ENCODE measurements at regions not wholly inside any gene's neighbourhood (a gene's known extent, or its start where the extent isn't known, plus 50 kb on each side); places are given as distances from the start of the nearest gene placed in this dataset.

DNA sequence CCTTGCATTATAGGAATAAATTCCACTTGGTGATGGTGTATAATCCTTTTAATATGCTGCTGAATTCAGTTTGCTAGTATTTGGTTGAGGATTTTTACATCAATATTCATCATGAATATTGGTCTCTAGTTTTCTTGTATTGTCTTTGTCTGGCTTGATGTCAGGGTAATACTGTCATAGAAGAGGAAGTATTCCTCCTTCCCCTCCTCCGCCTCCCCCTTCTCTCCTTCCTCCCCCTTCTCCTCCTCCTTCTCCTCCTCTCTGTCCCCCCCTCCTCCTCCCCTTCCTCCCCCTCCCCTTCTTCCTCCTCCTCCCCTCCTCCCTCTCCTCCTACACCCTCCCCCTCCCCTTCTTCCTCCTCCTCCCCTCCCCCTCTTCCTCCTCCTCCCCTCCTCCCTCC is 65.8 kb downstream of the RGS12 start:
- no peak for DNase-seq
- no peak overlapping the region for H3K27ac Mint-ChIP-seq
- peaks cover 14% of the 10 kb centered on the region for H3K4me1 Mint-ChIP-seq
- H3K4me3 Mint-ChIP-seq: no peak overlapping the region
- H3K36me3 Mint-ChIP-seq: no peaks in the 10 kb centered on the region
- CTCF ChIA-PET: no interaction called here
- no peaks in the 10 kb centered on the region for H3K9me3 Mint-ChIP-seq
- peaks cover 24% of the 10 kb centered on the region for H3K27me3 Mint-ChIP-seq

DNA sequence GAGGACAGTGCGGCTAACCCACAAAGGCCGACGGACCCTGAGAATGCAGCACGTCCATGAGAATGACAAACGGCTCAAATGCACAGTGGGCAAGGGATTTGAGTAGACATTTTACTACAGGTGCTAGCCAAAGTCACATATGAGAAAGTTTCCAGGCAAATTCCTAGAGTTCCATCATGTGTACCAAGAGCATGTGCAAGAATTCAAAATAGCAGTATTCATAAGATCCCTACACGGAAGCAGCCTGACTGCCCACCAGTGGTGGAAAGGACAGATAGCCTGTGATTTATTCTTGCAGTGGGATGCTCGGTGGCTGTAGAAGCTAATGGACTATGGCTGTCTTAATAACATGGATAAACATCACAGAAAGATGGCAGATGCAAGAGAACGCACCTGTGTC is 68.0 kb downstream of the RGS12 start:
- peaks cover 39% of the 10 kb centered on the region for H3K27me3 Mint-ChIP-seq
- H3K9me3 Mint-ChIP-seq: no peaks in the 10 kb centered on the region
- CTCF ChIA-PET: no interaction called here
- no peak overlapping the region for H3K4me3 Mint-ChIP-seq
- no peak for DNase-seq
- H3K27ac Mint-ChIP-seq: no peak overlapping the region
- no peaks in the 10 kb centered on the region for H3K36me3 Mint-ChIP-seq
- H3K4me1 Mint-ChIP-seq: peaks cover 7% of the 10 kb centered on the region

DNA sequence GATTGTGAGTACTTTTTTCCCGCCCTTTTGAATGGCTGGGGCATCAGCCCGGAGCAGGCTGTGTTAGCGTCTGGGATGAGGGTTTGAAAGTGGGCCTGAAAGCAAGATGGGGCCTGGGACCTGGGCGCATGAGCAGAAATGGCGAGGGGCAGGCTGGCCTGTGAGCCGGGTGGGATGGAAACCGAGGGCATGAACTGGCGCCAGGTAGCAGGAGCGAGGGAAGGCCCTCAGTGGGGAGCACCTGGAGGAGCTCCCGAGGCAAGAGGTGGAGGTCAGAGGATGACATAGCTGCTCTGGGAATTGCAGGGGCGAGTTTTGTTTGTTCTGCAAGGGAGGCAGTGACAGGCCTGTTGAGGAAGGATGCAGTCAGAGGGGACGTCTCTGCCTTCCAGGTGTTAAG is 68.6 kb downstream of the RGS12 start:
- no peaks in the 10 kb centered on the region for H3K9me3 Mint-ChIP-seq
- peaks cover 7% of the 10 kb centered on the region for H3K4me1 Mint-ChIP-seq
- H3K27ac Mint-ChIP-seq: no peak overlapping the region
- no peak for DNase-seq
- peaks cover 45% of the 10 kb centered on the region for H3K27me3 Mint-ChIP-seq
- H3K4me3 Mint-ChIP-seq: no peak overlapping the region
- no peaks in the 10 kb centered on the region for H3K36me3 Mint-ChIP-seq
- CTCF ChIA-PET: no interaction called here

DNA sequence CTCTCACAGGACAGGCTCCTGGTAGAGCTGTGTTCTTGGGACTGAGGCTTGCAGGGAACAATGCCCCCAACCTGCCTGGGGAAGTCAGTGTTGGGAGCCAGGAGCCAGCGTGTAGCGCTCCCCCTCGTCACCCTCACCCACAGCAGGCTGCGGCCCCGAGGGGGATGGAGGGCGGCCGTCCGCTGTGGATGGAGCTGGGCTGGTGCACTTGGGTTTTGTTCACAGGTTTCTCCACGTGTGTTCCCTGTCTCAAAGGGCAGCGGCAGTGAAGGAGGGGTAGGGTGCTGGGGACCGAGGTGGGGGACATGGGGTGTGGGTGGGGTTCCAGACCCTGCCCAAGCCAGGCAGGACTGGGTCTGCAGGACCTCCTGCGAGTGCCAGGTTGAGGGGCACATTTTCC is 69.1 kb downstream of the RGS12 start:
- Mint-ChIP-seq H3K36me3 (no peaks in the 10 kb centered on the region), H3K4me3 (no peak overlapping the region), H3K27me3 (peaks cover 50% of the 10 kb centered on the region), H3K27ac (no peak overlapping the region), H3K9me3 (no peaks in the 10 kb centered on the region), H3K4me1 (peaks cover 7% of the 10 kb centered on the region)
- DNase-seq: no peak
- CTCF ChIA-PET: no interaction called here

DNA sequence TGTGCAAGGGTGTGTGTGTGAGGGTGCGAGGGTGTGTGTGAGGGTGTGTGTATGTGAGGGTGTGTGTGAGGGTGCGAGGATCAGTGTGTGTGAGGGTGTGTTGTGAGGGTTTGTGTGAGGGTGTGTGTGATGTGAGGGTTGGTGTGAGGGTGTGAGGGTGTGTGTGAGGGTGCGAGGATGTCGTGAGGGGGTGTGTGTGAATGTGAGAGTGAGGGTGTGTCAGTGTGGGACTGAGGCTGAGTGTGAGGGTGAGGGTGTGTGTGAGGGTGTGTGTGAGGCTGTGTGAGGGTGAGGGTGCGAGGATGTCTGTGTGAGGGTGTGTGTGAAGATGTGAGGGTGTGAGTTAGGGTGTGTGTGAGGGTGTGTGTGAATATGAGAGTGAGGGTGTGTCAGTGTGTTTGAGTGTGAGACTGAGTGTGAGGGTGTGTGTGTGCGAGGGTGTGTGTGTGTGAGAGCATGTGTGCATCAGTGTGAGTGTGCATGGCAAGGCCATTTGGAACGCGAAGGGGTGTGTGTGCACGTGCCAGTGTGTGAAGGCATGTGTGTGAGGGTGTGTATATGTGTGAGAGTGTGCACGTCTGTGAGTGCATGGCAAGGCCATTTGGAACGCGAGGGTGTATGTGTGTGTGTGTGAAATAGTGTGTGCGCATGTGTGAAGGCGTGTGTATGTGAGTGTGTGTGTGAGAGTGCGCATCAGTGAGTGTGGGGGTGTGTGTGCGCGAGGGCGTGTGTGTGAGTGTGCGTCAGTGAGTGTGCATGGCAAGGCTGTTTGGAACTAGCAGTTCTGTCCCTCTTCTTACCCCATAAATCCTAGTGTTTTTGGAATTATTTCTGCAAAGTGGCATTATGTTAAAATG is 69.8 kb downstream of the RGS12 start:
- Mint-ChIP-seq H3K9me3 (no peaks in the 10 kb centered on the region), H3K27me3 (peaks cover 56% of the 10 kb centered on the region), H3K36me3 (no peaks in the 10 kb centered on the region), H3K27ac (no peak overlapping the region), H3K4me1 (peaks cover 7% of the 10 kb centered on the region), H3K4me3 (no peak overlapping the region)
- CTCF ChIA-PET: no interaction called here
- DNase-seq: no peak

DNA sequence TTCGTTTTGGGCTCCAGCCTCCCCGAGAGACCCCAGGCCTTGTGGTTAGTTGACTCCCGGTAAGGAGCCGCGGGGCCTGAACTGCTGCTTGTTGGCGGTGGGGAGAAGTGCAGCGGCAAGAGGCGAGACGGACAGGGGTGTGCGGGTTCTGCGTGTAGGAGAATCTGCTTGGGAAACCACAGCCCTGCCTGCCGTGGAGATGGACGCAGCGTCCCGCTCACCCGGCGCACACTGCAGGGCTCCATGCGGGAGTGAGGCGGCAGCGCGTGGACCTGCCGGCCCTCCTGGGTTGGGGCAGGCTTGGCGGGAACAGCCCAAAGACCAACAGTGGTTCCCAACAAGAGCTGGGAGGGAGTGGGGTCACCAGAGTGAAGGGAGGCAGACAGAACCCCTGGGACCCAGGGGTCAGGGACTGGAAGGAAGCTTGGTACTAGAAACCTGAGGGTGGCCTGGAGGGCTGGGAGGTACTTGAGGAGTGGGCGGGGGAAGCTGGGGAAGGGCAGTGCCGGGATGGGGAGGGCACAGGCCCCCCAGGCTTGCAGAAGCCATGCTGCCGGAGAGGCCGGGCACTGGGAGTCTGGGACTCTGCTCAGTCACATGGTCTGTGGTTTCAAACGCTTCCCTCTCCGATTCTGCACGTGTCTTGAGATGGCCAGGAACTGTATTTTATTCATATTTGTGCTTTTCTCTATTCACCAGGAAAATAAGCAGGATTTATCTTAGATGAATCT is 70.8 kb downstream of the RGS12 start:
- CTCF ChIA-PET: no interaction called here
- Mint-ChIP-seq H3K27ac (no peak overlapping the region), H3K4me1 (peaks cover 14% of the 10 kb centered on the region), H3K36me3 (no peaks in the 10 kb centered on the region), H3K4me3 (no peak overlapping the region), H3K27me3 (peaks cover 60% of the 10 kb centered on the region), H3K9me3 (no peaks in the 10 kb centered on the region)
- DNase-seq: no peak

DNA sequence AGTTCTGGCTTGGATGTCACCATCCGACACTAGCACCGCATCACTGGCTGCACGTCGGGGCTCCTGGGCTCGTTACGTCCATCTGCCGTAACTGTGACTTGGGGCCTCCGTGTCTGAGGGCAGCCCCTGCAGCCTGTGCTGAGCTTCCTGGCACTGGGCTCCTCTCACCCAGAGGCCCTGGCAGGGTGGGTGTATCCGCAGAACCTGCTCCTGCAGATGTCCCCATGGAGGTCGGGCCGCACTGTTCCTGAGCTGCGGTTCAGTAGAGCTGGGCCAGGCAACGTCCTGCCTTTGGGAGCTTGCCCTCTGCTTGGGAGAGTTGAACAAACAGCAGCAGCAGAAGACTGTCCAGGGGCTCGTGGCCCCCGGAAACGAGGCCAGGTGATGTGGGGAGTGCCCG is 71.4 kb downstream of the RGS12 start:
- CTCF ChIA-PET: no interaction called here
- H3K4me3 Mint-ChIP-seq: no peak overlapping the region
- no peak overlapping the region for H3K27ac Mint-ChIP-seq
- no peaks in the 10 kb centered on the region for H3K9me3 Mint-ChIP-seq
- no peak for DNase-seq
- H3K36me3 Mint-ChIP-seq: no peaks in the 10 kb centered on the region
- H3K4me1 Mint-ChIP-seq: peaks cover 20% of the 10 kb centered on the region
- H3K27me3 Mint-ChIP-seq: peaks cover 66% of the 10 kb centered on the region

DNA sequence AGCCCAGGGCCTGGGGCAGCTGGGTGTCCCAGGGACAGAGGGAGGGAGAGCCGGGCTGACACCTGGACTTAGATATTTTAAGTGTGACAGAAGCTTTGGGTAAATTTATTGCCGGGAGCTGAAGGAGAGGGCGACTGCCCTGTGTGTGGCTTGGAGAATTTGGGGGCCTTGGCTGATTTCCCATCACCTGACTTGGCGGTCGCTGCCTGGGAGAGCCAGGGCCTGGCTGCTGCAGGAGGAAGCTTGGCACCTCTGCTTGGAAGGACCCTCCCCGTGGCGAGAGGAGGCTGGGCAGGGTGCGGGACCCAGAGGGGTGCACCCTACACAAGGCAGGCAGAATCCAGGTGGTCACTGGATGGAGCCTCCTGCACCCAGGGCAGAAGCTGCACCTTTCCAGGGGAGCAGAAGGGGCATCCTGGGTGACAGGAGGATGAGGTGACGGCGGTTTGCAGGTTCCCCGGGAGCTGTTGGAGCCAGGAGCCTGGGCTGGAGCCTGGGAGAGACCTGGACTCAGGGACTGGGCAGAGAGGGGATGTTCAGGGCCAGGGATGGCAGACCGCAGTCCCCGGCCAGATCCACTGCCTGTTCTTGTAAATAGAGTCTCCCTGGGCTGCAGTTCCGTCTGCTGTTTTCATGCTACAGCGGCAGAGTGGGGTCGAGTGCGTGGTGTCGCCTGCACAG is 72.0 kb downstream of the RGS12 start:
- no peak for DNase-seq
- Mint-ChIP-seq H3K36me3 (no peaks in the 10 kb centered on the region), H3K27me3 (peaks cover 72% of the 10 kb centered on the region), H3K27ac (no peak overlapping the region), H3K4me1 (peaks cover 24% of the 10 kb centered on the region), H3K4me3 (no peak overlapping the region), H3K9me3 (no peaks in the 10 kb centered on the region)
- CTCF ChIA-PET: interaction anchor here (1.4 kb wide), 1 partner anchor 18 kb away, joined by 4 read pairs; no protein-coding TSS in a partner anchor

DNA sequence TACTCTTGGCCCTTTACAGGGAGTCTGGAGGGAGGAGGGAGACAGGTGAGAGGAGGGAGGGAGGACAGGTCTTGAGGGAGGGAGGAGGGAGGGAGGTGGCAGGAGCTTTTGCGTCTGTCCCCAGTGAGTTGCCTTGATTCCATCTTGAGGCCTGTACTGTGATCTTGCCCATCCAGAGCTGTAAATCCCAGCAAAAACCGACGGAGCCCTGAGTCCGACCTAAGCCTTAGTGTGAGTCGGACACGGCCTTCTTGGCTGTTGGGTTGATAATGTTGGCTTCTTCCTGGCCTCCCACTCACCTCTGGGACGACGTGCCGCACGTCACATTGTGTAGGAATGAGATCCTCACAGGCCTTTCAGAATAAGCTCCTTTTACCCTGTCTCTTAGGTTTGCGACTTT is 72.5 kb downstream of the RGS12 start:
- no peak for DNase-seq
- no peaks in the 10 kb centered on the region for H3K9me3 Mint-ChIP-seq
- no peaks in the 10 kb centered on the region for H3K36me3 Mint-ChIP-seq
- no peak overlapping the region for H3K27ac Mint-ChIP-seq
- no peak overlapping the region for H3K4me3 Mint-ChIP-seq
- H3K27me3 Mint-ChIP-seq: peaks cover 77% of the 10 kb centered on the region
- CTCF ChIA-PET: interaction anchor here (0.6 to 1.4 kb wide), 2 partner anchors 19 to 78 kb away, joined by 3 to 4 read pairs; no protein-coding TSS in a partner anchor
- peaks cover 25% of the 10 kb centered on the region for H3K4me1 Mint-ChIP-seq

DNA sequence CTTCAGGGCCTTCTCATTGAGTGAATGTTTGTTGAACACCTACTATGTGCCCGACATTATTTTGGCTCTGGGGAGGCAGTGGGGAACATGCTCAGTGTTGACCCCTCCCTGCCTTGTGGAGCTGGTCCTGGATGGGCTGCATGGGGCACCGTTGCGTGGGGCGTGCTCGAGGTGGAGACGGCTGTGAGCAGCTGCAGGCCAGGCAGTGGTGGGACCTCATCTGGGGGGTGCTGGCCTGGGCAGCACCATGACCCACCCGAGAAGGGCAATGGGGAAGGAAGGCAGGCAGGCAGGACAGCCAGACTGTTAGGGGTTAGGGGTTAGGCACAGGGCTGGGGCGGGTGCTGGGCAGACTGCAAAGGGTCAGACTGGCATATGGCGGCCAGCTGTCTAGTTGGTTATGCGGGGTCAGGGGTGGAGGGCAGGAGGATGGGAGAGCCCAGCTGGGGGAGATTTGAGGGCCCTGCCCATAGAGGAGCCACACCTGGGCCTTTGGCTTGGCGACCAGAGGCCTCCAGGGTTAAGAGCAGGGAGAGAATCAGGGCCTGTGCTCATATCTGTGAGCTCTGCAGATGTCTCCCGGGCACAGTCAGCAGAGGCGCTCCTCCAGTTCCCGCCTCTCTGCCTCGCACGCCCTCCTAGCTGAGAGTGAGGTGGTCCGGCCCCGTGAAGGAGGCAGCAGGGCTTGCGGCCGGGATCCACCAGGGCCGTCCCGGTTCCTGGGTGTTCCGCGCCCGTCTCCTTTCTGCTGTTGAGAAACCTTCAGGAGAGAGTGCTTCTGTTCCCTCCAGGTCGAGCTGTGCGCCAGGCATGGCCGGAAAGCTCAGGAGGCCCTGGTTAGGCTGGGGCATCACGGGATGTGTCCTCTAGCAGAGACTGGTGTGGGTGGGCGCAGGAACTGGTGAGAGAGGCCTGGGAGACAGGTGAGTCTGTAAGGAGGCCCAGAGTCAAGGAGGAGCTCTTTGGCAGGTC is 73.3 kb downstream of the RGS12 start:
- H3K4me3 Mint-ChIP-seq: no peak overlapping the region
- DNase-seq: no peak
- peaks cover 84% of the 10 kb centered on the region for H3K27me3 Mint-ChIP-seq
- H3K4me1 Mint-ChIP-seq: peaks cover 33% of the 10 kb centered on the region
- peak overlapping the region; percentile 29 for H3K27ac Mint-ChIP-seq
- CTCF ChIA-PET: interaction anchor here (0.6 to 1.4 kb wide), 2 partner anchors 20 to 77 kb away, joined by 3 to 4 read pairs; no protein-coding TSS in a partner anchor
- no peaks in the 10 kb centered on the region for H3K9me3 Mint-ChIP-seq
- no peaks in the 10 kb centered on the region for H3K36me3 Mint-ChIP-seq

DNA sequence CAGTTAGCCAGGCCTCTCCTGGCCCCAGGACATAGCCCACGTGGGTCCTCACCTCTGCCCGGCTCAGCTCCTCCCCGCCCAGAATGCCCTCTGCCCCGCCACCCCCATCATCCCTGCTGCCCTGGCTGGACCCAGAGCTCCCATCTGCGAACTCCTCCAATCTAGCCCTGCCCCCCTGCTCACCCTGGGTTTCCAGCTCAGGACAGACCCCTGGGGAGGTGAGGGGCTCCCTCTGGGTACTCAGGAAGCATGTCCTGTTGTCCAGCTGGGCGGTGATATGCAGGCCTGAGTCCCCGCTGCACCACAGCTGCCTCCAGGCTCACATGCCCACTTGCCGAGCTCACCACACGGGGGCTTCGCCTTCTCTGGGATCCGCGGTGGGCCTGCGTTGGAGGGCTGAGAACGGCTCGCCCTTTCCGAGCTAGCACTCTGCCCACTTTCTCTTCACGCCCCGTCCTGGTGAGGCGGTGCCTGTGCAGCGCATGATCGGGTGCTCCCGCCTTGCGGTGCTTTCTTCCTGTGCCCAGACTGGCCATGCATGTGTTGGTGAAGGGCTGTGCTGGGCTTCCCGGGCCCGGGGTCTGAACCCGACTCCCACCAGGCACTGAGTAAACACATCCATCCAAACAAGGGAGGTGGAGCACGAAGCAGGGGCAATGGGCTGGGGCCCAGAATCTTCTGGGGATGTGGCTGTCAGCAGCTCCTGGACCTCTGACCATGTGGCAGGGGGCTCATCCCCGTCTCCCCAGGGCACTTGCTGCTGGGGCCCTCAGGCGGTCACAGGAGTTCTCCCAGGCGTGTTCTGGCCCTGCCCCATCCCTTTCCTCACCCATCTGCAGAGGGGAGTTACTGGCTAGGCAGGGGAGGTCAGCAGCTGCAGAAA is 74.3 kb downstream of the RGS12 start:
- Mint-ChIP-seq H3K36me3 (no peaks in the 10 kb centered on the region), H3K4me3 (no peak overlapping the region), H3K4me1 (peaks cover 39% of the 10 kb centered on the region), H3K27me3 (peaks cover 85% of the 10 kb centered on the region), H3K9me3 (no peaks in the 10 kb centered on the region), H3K27ac (no peak overlapping the region)
- CTCF ChIA-PET: no interaction called here
- DNase-seq: no peak

DNA sequence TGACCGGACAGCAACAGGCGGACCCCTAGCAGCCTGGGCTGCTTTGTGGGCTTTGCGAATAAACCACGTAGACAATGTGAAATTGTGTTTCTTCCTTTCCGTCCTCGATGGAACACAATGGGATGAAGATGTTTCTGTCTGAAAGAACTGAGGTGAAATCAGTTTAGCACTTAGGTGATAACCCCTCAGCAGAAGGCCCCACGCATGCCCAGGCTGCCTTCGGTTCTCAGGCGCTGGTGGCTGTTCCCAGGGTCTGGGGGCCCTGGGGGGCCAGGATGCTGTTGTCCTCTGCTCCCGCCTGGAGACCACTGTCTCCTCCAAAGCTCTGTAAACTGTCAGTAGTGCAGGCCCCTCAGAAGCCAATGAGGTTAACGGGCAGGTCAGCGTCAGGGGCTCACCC is 73.9 kb upstream of the HGFAC start:
- Mint-ChIP-seq H3K4me3 (no peak overlapping the region), H3K27ac (no peak overlapping the region), H3K4me1 (peaks cover 45% of the 10 kb centered on the region), H3K36me3 (no peaks in the 10 kb centered on the region), H3K9me3 (no peaks in the 10 kb centered on the region), H3K27me3 (peaks cover 90% of the 10 kb centered on the region)
- no peak for DNase-seq
- CTCF ChIA-PET: no interaction called here

DNA sequence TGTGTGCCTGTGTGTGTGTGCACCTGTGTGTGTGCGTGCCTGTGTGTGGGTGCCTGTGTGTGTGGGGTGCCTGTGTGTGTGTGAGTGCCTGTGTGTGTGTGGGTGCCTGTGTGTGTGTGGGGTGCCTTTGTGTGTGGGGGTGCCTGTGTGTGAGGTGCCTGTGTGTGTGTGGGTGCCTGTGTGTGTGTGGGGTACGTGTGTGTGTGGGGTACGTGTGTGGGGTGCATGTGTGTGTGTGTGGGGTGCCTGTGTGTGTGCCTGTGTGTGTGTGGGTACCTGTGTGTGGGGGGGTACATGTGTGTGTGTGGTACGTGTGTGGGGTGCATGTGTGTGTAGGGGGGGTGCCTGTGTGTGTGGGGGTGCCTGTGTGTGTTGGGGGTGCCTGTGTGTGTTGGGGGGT is 73.4 kb upstream of the HGFAC start:
- Mint-ChIP-seq H3K9me3 (no peaks in the 10 kb centered on the region), H3K27ac (no peak overlapping the region), H3K4me3 (no peak overlapping the region), H3K27me3 (peaks cover 92% of the 10 kb centered on the region), H3K4me1 (peaks cover 47% of the 10 kb centered on the region), H3K36me3 (no peaks in the 10 kb centered on the region)
- no peak for DNase-seq
- CTCF ChIA-PET: no interaction called here
